Smooth muscle cell (in vitro differentiated cells): ENCODE measurements at regions not wholly inside any gene's neighbourhood (a gene's known extent, or its start where the extent isn't known, plus 50 kb on each side); places are given as distances from the start of the nearest gene placed in this dataset.
A peak's percentile ranks its signal among the peaks of the same experiment; 100 is the strongest.

Experiments
- DNase-seq: peaks from one replicate; lab custom pipeline; 2025; ENCODE audit not compliant: unreplicated experiment; lab: John Stamatoyannopoulos, UW
- H2AFZ ChIP-seq: fragments of 200-600 bp; sonication (generic); 2 replicates; pipeline ENCODE4 v1.6.0; 2016; ENCODE audit warnings: antibody characterized with exemption, low read depth, mild to moderate bottlenecking
- H3F3A ChIP-seq: fragments of 200-600 bp; sonication (generic); 2 replicates; pipeline ENCODE4 v1.6.0; 2017; ENCODE audit warnings: antibody characterized with exemption, low read depth
- H3K27ac ChIP-seq: fragments of 200-600 bp; sonication (generic); 2 replicates; pipeline ENCODE4 v1.5.1; 2016; ENCODE audit warnings: low read depth, mild to moderate bottlenecking
- H3K27me3 ChIP-seq: fragments of 200-600 bp; sonication (generic); 2 replicates; pipeline ENCODE4 v1.6.1; 2016; ENCODE audit warnings: low read depth, mild to moderate bottlenecking
- H3K36me3 ChIP-seq: fragments of 200-600 bp; sonication (generic); 2 replicates; pipeline ENCODE4 v1.5.1; 2016; ENCODE audit warnings: low read depth
- H3K4me1 ChIP-seq: fragments of 200-600 bp; sonication (generic); 2 replicates; pipeline ENCODE4 v1.5.1; 2016; ENCODE audit warnings: low read depth
- H3K4me2 ChIP-seq: fragments of 200-600 bp; sonication (generic); 2 replicates; pipeline ENCODE4 v1.6.0; 2016; ENCODE audit warnings: mild to moderate bottlenecking
- H3K4me3 ChIP-seq: fragments of 200-600 bp; sonication (generic); 2 replicates; pipeline ENCODE4 v1.5.1; 2016; ENCODE audit warnings: mild to moderate bottlenecking
- H3K79me2 ChIP-seq: fragments of 200-600 bp; sonication (generic); 2 replicates; pipeline ENCODE4 v1.6.0; 2016; ENCODE audit warnings: low read depth, mild to moderate bottlenecking
- H3K9ac ChIP-seq: fragments of 200-600 bp; sonication (generic); 2 replicates; pipeline ENCODE4 v1.6.0; 2016; ENCODE audit warnings: low read depth
- H3K9me3 ChIP-seq: fragments of 200-600 bp; sonication (generic); replicated peaks from 2 replicates; pipeline ENCODE4 v1.5.1; 2016; ENCODE audit warnings: low read depth
- H4K20me1 ChIP-seq: fragments of 200-600 bp; sonication (generic); 2 replicates; pipeline ENCODE4 v1.6.0; 2016; ENCODE audit warnings: low read depth
- WGBS: methylation state at CpG from one replicate; pipeline ENCODE4 v1.1.7; 2016; ENCODE audit warnings: low lambda C conversion rate; 5-methylcytosine and 5-hydroxymethylcytosine counted together
- TF ChIP-seq, protein P1 (sequence below): fragments of 200-600 bp; sonication (generic); IDR thresholded peaks from 2 replicates; pipeline ENCODE4 v1.5.1; 2017; ENCODE audit warnings: borderline replicate concordance, mild to moderate bottlenecking, antibody characterized with exemption; ENCODE audit not compliant: insufficient read depth, poor library complexity, severe bottlenecking

- Histone ChIP-seq H3K27ac (no peak overlapping the region), H2AFZ (no peak overlapping the region), H3K4me1 (no peaks in the 10 kb centered on the region), H3K79me2 (no peaks in the 10 kb centered on the region), H4K20me1 (no peaks in the 10 kb centered on the region), H3K9me3 (no peaks in the 10 kb centered on the region), H3K9ac (no peak overlapping the region), H3K4me3 (no peak overlapping the region), H3K27me3 (no peaks in the 10 kb centered on the region), H3K4me2 (no peak overlapping the region), H3F3A (no peaks in the 10 kb centered on the region), H3K36me3 (no peaks in the 10 kb centered on the region)
- no peak for DNase-seq
- WGBS = 91% methylated on average over 1 of the region's 1 CpG
- TF ChIP-seq, protein P1, sequence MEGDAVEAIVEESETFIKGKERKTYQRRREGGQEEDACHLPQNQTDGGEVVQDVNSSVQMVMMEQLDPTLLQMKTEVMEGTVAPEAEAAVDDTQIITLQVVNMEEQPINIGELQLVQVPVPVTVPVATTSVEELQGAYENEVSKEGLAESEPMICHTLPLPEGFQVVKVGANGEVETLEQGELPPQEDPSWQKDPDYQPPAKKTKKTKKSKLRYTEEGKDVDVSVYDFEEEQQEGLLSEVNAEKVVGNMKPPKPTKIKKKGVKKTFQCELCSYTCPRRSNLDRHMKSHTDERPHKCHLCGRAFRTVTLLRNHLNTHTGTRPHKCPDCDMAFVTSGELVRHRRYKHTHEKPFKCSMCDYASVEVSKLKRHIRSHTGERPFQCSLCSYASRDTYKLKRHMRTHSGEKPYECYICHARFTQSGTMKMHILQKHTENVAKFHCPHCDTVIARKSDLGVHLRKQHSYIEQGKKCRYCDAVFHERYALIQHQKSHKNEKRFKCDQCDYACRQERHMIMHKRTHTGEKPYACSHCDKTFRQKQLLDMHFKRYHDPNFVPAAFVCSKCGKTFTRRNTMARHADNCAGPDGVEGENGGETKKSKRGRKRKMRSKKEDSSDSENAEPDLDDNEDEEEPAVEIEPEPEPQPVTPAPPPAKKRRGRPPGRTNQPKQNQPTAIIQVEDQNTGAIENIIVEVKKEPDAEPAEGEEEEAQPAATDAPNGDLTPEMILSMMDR = no peak
Observed at GRCh38 chr2:185066128-185066527, 467.8 kb downstream of the ZNF804A start.

DNA sequence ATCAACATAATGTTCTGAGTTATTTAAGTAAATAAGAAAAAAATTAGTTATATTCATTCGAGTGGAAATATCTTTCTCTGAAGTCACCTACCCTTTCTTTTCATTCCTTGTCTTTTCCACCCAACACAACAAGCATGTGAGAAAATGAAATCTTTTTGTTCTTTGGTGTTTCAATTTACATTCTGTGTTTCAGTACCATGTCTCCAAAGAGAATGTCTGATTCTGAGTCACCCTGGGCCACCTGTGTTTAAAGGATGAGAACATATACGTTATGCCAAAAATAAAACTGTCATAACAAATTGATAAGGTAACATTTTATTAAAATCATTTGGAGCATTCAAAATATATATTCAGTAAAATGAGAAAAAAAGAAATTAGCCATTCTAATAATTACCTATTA, 470.8 kb downstream of the ZNF804A start:
- H3K36me3 ChIP-seq = no peaks in the 10 kb centered on the region
- 79% methylated on average over 2 of the region's 2 CpGs for WGBS

DNA sequence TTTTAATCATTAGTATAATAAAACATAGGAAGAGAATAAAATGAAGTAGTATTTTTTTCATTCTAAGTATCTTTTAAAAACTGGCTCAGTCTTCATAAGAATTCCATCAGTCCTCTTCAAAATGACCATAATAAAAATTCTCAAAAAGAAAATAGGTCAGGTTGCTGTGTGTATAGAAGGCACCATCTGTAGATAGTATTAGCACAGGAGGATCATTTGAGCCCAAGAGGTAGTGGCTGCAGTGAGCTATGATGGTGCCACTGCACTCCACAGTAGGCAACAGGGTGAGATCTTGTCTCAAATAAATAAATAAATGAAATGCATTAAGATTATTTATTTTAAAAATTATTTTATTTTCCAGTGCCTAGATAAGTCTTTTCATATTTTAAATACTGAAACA, 475.8 kb downstream of the ZNF804A start:
- Histone ChIP-seq H3K4me2 (no peak overlapping the region), H3K4me1 (no peaks in the 10 kb centered on the region), H3F3A (no peaks in the 10 kb centered on the region), H3K79me2 (no peaks in the 10 kb centered on the region), H3K27ac (no peak overlapping the region), H3K27me3 (no peaks in the 10 kb centered on the region), H4K20me1 (no peaks in the 10 kb centered on the region), H3K9ac (no peak overlapping the region), H3K9me3 (no peaks in the 10 kb centered on the region), H3K4me3 (no peak overlapping the region), H2AFZ (no peak overlapping the region), H3K36me3 (no peaks in the 10 kb centered on the region)
- TF ChIP-seq, protein P1 = no peak
- DNase-seq = no peak

More for the DNA sequence above, 470.8 kb downstream of the ZNF804A start:
- no peak for DNase-seq
- H2AFZ ChIP-seq = peak overlapping the region; percentile 2
- H3K9ac ChIP-seq = no peak overlapping the region
- H3K27ac ChIP-seq = no peak overlapping the region
- TF ChIP-seq, protein P1 = no peak
- H3K4me1 ChIP-seq = no peaks in the 10 kb centered on the region
- H3K79me2 ChIP-seq = no peaks in the 10 kb centered on the region
- no peak overlapping the region for H3K4me2 ChIP-seq
- no peaks in the 10 kb centered on the region for H3F3A ChIP-seq
- H3K9me3 ChIP-seq = no peaks in the 10 kb centered on the region
- no peaks in the 10 kb centered on the region for H3K27me3 ChIP-seq
- no peaks in the 10 kb centered on the region for H4K20me1 ChIP-seq
- no peak overlapping the region for H3K4me3 ChIP-seq

DNA sequence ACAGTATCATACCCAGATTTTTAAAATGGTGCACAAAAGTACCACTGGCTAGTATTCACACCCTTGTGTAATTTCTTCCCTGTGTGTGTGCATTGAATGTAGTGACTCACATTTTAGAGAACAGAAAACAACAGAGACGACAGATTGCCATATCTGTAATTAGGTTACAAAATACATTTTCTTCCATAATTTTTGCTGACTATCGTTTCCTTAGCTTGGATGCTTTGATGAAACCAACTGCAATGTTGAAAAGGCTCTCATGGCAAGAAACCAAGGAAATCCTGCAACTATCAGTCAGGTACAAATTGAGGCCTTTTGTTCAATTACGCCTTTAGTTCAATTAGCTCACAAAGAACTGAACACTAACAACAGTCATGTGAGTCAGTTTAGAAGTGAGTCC, 484.4 kb downstream of the ZNF804A start:
- Histone ChIP-seq H3K27ac (no peak overlapping the region), H3K4me1 (no peaks in the 10 kb centered on the region), H2AFZ (no peak overlapping the region), H3K4me3 (no peak overlapping the region), H3K79me2 (no peaks in the 10 kb centered on the region), H3F3A (no peaks in the 10 kb centered on the region), H3K4me2 (no peak overlapping the region), H3K9ac (no peak overlapping the region), H3K9me3 (no peaks in the 10 kb centered on the region), H3K36me3 (no peaks in the 10 kb centered on the region), H3K27me3 (no peaks in the 10 kb centered on the region), H4K20me1 (no peaks in the 10 kb centered on the region)
- WGBS = 89% methylated on average over 3 of the region's 3 CpGs
- TF ChIP-seq, protein P1 = no peak
- no peak for DNase-seq
